HG03442 (cell line): ENCODE measurements at regions not wholly inside any gene's neighbourhood (a gene's known extent, or its start where the extent isn't known, plus 50 kb on each side); places are given as distances from the start of the nearest gene placed in this dataset.
A peak's percentile ranks its signal among the peaks of the same experiment; 100 is the strongest.

Experiments used
- ATAC-seq: cut with Tn5 transposase; IDR thresholded peaks from one replicate; pipeline ENCODE4 v1.9.1; 2021; ENCODE audit warnings: mild to moderate bottlenecking, moderate library complexity; ENCODE audit not compliant: unreplicated experiment

DNA sequence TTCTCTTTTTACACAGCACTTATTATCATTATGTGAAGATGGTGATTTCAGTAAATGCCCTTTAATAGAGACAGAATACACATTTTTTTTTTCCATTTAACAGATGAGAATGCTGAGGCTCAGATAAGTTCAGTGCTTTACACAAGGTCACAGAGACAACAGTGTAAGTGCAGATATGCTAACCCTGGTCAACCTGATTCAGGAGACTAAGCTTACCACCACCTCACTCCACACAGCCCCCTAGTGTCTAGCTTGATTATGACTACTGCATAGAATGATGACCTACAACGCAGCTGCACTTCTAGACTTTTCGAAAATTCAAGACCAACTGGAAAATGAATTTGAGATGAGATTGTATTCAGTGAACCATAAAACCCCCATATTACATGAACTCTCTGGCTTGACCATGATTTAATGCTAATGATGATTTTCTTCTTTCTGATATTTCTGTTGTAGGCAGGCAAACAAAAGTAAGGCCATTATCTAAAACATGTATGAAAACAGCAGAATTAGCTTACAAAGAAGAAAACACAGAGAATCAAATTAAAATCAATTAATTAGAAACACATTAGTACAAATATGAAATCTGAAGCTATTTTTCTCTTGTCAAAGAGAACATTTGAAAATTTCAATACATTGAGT is 212.1 kb upstream of the PHACTR1 start:
- ATAC-seq: no peak

DNA sequence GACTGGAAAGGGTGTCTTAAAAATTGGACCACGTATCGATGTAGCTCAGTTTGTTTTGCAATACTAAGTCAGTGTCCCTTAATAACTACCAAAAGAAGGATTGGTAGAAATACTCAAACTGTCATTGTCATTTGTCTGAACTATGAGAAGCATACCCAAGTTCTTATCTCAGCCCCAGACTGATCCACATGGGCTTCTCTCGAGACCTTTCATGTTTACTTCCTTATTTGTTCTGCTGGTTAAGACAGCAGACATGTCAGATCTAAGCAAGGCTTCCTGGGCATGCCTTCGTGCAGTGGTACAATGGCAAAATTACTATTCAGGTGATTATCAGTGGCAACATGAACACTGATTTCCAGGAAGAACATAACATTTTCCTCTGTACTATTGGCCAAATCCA is 211.1 kb upstream of the PHACTR1 start:
- ATAC-seq: no peak

DNA sequence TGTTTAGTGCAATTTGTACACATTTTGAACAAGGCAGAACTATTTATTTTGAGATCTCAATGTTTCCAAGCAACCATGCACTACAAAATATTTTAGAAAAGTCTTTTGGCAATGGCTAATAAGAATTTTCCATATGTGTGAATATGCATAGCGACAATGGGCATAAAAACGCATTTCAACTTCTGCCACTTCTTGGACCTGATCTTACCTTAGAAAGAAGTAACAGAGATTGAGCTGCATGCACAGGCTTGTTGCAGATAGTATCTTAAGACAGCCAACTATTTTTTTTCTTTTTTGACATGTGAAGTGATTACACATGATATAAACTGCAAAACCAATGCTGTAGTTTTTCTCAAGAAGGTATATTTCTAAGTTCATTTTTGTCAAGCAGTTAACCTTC is 210.4 kb upstream of the PHACTR1 start:
- no peak for ATAC-seq

DNA sequence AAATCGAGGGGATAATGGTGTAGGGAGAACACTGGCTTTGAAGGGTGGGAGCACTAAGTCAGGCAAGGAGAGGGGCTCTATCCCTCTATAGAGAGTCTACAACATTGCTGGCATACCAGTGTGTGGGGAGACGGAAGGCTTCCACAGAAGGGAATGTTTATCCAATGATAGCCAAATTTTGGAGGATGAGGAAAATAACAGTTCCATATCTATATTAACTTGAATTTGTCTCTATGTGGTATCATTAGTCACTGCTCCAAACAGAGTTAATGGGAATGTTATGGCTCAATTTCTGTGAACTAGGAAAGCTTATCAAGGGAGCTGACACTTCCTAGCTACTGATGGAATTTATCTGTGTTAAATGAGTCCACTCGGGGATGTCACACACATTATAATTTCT is 208.9 kb upstream of the PHACTR1 start:
- no peak for ATAC-seq

DNA sequence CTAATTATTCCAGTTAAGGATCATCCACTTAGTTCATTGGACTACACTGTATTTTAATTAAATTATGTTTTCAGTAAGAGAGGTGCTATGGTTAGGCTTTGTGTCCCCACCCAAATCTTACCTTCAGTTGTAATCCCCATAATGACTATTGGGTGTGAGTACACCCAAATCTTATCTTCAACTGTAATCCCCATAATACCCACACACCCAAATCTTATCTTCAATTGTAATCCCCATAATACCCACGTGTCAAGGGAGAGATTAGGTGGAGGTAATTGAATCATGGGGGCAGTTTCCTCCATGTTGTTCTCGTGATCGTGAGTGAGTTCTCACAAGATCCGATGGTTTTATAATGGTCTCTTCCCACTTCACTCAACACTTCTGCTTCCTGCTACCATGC is 208.0 kb upstream of the PHACTR1 start:
- ATAC-seq: no peak

DNA sequence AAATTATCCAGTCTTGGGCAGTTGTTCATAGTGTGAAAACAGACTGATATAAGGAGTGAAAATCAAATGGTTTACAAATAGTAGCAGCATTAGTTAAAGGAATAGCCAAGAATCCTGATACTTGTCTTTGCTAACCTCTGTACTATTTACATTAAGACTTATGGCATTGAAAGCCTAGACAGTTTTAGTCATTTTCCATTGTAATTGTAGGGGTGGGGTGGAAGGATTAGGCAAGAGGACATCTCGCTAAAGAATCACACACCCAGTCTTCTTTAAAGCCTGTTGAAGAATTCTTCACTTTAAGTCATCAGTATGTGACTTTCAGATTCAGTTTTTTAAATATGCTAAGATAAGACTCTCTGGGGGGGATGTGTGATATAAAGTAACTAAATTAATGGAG is 207.5 kb upstream of the PHACTR1 start:
- no peak for ATAC-seq

DNA sequence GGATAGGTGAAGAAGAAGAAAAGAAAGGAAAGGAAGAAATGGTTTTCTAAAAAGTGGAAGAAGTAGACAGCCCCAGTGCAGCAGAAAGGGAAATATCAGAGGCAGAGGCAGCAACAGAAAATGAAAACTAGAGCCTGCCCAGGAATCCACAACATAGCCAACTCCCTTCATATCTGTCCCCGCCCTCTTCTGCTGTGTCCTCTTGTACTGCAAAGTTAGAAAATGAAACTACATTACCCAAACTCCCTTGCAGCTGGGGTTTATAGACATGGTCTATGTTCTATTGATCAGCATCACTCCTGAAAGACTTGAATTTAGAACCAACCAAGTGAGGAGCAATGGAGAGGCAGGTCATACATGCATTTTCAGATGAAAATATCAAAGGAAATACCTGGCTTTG is 200.5 kb upstream of the PHACTR1 start:
- peak; percentile 46 for ATAC-seq

DNA sequence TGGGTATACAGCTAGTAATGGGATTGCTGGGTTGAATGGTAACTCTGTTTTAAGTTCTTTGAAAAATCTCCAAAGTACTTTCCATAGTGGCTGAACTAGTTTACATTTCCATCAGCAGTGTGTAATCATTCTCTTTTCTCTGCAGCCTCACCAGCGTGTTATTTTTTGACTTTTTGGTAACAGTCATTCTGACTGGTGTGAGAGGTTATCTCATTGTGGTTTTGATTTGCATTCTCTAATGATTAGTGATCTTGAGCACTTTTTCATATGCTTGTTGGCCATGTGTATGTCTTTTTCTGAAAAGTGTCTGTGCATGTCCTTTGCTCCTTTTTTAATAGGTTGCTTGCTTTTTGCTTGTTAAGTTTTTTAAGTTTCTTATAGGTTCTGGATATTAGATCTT is 194.2 kb upstream of the PHACTR1 start:
- no peak for ATAC-seq

DNA sequence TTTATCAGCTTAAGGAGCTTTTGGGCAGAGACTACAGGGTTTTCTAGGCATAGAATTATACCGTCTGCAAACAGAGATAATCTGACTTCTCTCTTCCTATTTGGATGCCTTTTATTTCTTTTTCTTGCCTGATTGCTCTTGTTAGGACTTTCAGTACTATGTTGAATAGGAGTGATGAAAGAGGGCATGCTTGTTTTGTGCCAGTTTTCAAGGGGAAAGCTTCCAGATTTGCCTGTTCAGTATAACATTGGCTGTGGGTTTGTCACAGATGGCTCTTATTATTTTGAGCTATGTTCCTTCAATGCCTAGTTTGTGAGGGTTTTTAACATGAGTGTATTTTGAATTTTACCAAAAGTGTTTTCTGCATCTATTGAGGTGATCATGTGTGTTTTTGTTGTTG is 192.8 kb upstream of the PHACTR1 start:
- no peak for ATAC-seq

DNA sequence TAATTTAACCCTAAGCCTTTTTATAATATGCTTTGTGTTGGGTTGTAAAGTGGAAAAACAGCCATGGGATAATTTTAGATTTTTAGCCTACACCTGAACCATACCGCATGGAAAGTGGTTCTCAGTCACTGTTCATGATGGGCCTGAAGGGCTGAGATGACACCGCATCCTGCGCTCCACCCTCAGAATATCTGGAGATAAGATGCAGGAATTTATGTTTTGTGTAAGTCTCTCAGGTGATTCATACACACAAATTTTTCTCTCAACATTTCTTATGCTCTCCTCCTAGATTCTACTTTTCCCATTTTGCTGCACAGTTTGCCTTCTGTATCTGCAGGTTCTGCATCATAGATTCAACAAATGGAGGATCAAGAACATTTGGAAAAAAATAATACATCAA is 191.3 kb upstream of the PHACTR1 start:
- no peak for ATAC-seq

DNA sequence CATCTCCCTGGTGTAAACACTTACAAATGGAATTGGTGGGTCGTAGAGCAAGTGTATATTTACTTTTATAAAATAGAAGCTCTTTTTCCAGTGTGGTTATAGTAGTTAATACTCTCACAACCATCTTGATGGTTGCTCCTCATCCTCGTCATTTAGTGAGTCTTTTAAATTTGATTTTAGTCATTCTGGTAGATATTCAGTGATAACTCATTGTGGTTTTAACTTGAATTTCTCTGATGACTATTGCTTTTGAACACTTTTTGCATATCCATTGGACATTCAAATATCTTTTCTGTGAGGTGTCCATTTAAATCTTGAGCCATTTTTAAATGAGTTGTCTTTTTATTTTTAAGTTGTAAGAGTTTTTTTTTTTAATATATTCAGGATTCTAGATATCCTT is 189.2 kb upstream of the PHACTR1 start:
- ATAC-seq: no peak

DNA sequence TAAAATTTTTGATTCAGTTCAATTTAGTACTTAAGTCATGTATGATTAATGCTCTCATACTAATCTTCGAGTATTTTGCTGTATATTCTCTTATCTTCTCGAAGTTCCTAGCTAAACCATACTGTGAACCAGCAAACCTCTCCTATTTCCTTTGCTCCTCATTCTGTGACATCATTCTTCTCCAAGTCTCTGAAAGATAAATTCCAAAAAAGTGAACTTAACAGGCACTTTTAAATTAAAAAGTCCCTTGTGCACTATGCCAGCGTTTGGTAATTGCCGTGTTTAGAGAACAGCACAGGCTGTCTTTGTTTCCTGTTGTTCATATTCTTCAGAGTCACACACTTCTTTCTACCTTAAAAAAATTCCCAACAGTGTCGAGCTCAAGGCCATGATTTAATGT is 188.4 kb upstream of the PHACTR1 start:
- no peak for ATAC-seq

DNA sequence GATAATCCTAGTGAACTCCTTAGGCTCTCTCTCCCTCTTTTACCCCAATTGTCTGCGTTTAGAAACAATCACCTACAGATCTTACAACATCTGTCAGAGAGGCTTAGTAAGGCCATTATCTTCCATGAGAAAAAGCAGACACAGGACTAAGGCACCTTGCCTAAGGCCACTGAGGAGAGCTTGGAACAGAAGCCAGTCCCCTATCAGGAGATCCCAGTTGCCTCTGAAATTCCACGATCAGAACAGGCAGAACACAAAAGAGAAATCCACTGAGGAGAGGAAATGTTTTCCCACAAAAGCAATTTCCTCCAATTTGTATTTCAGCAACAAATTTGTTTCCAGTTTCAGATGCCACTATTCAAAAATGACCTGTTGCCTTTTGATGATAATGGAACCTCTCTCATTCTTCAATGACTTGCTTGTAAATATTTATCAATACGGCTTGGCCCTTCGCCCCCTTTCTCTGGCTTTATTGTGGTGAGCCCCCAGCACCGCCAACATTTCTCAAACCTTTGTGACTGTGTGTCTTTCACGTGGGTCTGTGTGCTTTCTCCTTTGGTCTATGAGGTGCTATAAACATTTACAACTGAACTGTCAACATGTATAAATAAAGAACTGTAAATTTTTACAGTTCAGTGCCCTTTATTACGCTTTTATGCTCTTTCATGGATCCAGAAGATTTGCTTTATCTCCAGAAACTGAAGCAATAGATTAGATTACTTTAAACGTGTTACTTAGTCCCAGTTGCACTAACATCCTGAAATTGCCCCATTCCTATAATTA is 187.8 kb upstream of the PHACTR1 start:
- no peak for ATAC-seq

DNA sequence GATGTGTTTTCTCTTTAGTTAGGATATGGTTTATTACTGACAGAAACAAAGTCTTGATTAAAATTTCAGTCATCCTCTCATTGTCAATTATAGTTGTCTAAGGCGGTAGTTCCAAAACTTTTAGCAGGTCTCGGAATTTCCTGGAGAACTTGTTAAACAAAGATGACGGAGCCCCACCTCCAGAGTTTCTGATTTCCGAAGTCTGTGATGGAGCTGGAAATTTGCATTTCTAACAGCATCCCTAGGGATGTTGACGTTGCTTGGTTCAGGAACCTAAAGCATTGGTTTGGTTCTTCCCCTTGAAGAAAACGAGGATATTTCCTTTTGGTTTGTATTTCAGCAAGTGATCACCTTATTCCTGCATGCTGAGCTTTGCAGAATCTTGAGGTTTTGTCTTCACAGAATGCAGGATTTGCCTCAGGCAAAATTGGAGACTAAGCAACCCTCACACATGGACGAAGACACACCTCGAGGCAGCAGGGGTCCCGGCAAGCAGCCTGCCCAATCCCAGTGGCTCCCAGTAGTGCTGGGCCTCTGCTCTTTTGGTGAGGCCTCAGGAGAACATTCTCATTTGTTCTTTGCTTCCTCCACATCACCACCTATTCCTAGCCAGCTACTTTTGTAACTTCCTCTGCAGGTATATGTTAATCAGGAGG is 187.1 kb upstream of the PHACTR1 start:
- ATAC-seq: no peak

DNA sequence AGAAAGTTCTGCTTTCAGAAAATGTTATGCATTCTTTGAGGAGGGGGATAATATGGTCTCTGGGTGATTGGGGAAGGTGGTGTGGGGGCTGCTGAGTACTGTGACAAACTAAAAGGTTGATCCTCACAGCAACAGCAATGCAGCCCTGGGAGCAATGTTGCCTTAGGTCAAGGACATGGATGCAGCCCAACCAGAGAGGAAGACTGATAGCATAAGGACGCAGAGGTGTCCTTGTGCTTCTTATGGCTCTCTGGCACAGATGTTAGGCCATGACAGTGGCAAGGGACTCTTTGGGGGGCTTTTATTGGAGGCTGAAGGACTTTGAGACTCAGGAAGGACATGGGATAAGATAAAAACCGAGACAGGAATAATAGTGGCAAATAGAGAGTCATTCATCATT is 186.2 kb upstream of the PHACTR1 start:
- no peak for ATAC-seq

DNA sequence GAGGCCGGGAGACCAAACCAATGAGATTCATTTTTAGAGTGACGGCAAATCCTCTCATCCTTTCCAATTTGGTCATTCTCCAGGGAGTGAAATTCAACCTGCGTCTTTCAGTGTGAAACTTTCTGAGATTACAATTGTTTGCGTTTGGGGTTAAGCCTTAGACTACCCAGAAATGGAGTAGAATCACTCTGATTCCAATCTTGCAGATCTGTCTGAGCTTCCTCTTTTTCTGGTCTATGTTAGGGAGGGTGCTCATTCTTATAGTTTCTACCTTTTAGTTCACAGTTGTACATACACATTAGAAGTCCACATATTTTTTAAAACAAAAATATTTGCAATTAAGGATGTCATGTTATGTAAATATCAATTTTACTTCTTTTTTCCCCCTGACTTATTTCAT is 183.0 kb upstream of the PHACTR1 start:
- no peak for ATAC-seq

DNA sequence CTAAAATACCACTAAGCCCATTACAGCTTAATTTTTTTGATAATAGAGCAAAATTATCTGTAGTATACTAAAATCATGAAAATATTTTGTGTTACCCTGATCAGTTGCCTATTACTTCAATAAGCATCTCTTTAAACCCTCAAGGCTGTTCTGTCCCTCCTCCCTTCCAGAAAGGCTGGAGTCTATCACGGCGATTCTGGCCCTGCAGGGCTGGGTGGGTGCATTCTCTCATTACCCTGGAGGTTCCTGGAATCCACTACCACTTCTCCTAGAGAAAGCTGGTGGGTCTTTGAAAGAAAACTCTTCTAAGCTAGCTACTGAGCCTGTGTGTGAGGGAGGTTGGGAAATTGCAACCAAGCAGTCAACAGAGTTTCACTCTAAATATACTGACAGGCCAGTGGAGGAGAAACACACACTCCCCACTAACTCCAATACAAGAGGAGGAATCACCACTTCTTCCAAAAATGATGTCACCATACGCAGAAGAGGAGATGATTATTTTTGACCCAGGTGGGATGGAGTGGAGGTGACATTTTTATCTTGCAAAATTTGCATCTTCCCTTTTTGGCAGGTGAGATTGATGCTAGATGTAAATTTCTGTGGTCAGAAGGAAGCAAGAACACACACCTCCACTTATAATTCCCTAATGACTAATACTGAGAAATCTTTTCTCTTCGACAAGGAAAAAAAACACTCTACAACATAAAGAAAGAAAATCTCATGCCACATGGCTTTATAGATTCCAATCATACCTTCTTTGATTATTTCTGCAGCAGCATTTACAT is 182.3 kb upstream of the PHACTR1 start:
- ATAC-seq: no peak

DNA sequence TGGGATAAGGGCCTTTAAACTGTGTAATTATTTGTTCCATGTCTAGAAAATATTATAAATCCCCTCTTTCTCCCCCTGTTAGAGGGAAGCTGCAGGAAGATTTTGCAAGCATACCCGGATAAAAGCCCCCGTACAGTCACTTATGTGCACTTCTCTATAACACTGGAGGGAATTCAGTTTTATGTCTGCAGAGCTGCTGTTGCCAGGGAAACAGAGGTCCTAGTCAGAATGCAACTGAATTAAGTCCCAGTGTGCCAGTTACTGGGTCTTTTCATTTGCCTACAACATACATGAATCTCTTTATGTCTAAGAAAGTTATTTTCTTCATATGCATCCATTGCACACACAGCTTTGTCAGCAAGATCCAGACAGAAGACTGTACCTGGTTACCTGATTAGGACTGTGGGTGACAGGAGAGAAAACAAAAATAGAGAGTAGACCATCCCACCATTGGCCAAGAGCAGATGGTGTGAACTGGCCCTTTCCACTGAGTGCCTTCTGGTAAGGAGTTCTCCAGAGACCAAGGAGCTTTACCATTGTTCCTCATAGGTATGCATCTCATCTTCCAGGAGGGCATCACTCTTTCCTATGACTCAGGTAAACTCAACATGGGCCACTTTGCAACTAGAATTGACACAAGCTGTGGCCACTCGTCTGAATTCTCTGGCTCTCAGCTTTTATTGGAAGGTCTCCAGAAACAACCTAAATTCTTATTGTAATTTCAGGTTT is 180.8 kb upstream of the PHACTR1 start:
- ATAC-seq: no peak

DNA sequence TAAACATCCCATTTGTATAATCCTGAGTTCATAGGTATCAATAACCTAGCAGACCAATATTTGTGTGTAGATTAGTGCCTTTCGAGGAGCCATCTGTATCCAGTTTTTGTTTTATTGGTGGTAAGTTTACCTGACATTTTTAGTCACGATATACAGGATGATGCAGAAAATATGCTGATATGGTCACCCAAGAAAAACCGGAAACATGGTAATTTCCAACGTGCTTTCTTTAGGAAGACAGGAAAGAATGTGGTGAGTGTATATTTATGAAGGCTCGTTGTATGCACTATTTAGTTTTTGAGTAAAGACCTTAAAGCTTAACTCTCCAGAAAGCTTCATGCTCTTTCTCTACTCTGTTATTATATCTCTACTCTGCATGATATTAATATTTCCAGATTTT is 180.2 kb upstream of the PHACTR1 start:
- no peak for ATAC-seq

DNA sequence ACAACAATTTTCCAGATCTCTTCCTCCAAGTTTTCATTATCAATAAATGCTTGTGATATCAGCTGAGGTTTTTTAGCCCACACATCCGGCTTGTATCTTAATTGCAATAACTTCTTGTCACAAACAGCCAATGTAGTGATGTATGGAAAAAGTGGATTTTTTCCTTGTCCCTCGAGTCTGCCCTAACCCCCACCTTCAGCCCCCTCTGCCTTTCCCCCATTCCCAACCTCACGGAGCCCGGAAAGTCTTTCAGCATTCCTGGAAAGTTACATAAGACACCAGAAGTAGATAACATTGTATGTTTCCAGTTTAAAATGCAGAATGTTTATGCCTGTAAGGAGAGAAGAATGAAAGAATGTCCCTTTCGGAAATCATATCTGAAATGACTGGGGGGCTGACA is 179.2 kb upstream of the PHACTR1 start:
- no peak for ATAC-seq

DNA sequence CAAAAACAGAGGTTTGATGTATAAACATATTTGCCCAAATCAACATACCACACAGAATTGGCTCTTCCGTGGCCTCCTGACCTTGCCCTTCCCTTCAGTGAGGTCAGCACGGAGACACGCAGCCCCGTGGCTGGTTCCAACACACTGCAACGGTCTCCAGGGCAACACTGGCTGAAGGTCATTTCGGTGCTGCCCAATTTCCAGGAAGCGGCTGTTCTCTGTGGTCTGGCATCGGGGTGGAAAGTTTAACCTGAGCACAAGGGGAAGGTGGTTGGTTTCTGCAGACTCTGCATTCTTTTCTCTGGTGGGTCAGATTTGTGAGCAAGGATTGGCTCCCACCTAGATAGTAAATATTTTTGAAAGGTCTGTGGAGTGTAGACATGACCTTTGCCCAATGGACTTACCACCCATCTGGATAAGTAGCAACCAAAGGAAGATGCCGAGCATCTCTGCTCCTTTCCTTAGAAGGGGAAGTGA is 177.6 kb upstream of the PHACTR1 start:
- ATAC-seq: no peak
